ENCODE measurements at regions not wholly inside any gene's neighbourhood (a gene's known extent, or its start where the extent isn't known, plus 50 kb on each side); places are given as distances from the start of the nearest gene placed in this dataset.
A peak's percentile ranks its signal among the peaks of the same experiment; 100 is the strongest.

GRCh38 chr6:21898107-21898796 lies 304.7 kb downstream of the SOX4 start:
- Histone ChIP-seq H3K9me2 (ENCODE audit: insufficient read depth) (no peaks in the 10 kb centered on the region), H3K4me2 (ENCODE audit: unreplicated experiment) (no peak overlapping the region), H3K4me1 (ENCODE audit: insufficient read depth) (no peaks in the 10 kb centered on the region), H3K9ac (no peak overlapping the region), H3K9me3 (ENCODE audit: low read depth) (no peaks in the 10 kb centered on the region), H3K79me2 (ENCODE audit: insufficient read depth) (no peaks in the 10 kb centered on the region), H3F3A (ENCODE audit: insufficient read depth) (no peaks in the 10 kb centered on the region), H3K27me3 (replicated peaks; ENCODE audit: insufficient read depth) (no peaks in the 10 kb centered on the region), H2AFZ (no peak overlapping the region), H3K27ac (no peak overlapping the region), H4K20me1 (ENCODE audit: insufficient read depth) (no peaks in the 10 kb centered on the region), H3K36me3 (ENCODE audit: low read depth) (no peaks in the 10 kb centered on the region), H3K4me3 (no peak overlapping the region)
- TF ChIP-seq EZH2phosphoT487 (IDR thresholded peaks at IDR 0.05; ENCODE audit: insufficient read depth, low read depth) (no peak), EZH2 (IDR thresholded peaks at IDR 0.05; ENCODE audit: insufficient read depth, poor library complexity, severe bottlenecking) (no peak)
- in situ Hi-C loops (cut with MboI), result no loop called here
- WGBS, 2 experiments (ENCODE audit: low coverage in 1 of 2, low lambda C conversion rate in 2 of 2, missing lambda C conversion rate in 2 of 2), result 81 to 86% methylated on average over 5 of the region's 5 CpGs
- no peak for DNase-seq

- Histone ChIP-seq H3F3A (ENCODE audit: insufficient read depth) (no peaks in the 10 kb centered on the region), H3K4me3 (no peak overlapping the region), H3K9ac (no peak overlapping the region), H3K36me3 (ENCODE audit: low read depth) (no peaks in the 10 kb centered on the region), H3K27me3 (replicated peaks; ENCODE audit: insufficient read depth) (no peaks in the 10 kb centered on the region), H3K27ac (no peak overlapping the region), H2AFZ (no peak overlapping the region), H3K9me3 (ENCODE audit: low read depth) (no peaks in the 10 kb centered on the region), H3K4me2 (ENCODE audit: unreplicated experiment) (no peak overlapping the region), H3K4me1 (ENCODE audit: insufficient read depth) (no peaks in the 10 kb centered on the region), H3K9me2 (ENCODE audit: insufficient read depth) (no peaks in the 10 kb centered on the region), H3K79me2 (ENCODE audit: insufficient read depth) (no peaks in the 10 kb centered on the region), H4K20me1 (ENCODE audit: insufficient read depth) (no peaks in the 10 kb centered on the region)
- 93 to 94% methylated on average over 6 of the region's 6 CpGs for WGBS, 2 experiments (ENCODE audit: low coverage in 1 of 2, low lambda C conversion rate in 2 of 2, missing lambda C conversion rate in 2 of 2)
- no peak for DNase-seq
- in situ Hi-C loops (cut with MboI), result no loop called here
- TF ChIP-seq EZH2phosphoT487 (IDR thresholded peaks at IDR 0.05; ENCODE audit: insufficient read depth, low read depth) (no peak), EZH2 (IDR thresholded peaks at IDR 0.05; ENCODE audit: insufficient read depth, poor library complexity, severe bottlenecking) (no peak)
These were observed 306.2 kb downstream of the SOX4 start for GRCh38 chr6:21899708-21900107.

- no peak for TF ChIP-seq EZH2 (IDR thresholded peaks at IDR 0.05; ENCODE audit: insufficient read depth, poor library complexity, severe bottlenecking)
- no peak for TF ChIP-seq EZH2phosphoT487 (IDR thresholded peaks at IDR 0.05; ENCODE audit: insufficient read depth, low read depth)
- H3K9me3 ChIP-seq (ENCODE audit: low read depth), result no peaks in the 10 kb centered on the region
- in situ Hi-C loops (cut with MboI), result no loop called here
- H3K4me1 ChIP-seq (ENCODE audit: insufficient read depth), result no peaks in the 10 kb centered on the region
- H3F3A ChIP-seq (ENCODE audit: insufficient read depth), result no peaks in the 10 kb centered on the region
- peak; percentile 58 for DNase-seq
- H2AFZ ChIP-seq, result no peak overlapping the region
- no peaks in the 10 kb centered on the region for H3K9me2 ChIP-seq (ENCODE audit: insufficient read depth)
- H3K27me3 ChIP-seq (replicated peaks; ENCODE audit: insufficient read depth), result no peaks in the 10 kb centered on the region
- no peak overlapping the region for H3K27ac ChIP-seq
- H3K9ac ChIP-seq, result no peak overlapping the region
- no peaks in the 10 kb centered on the region for H3K36me3 ChIP-seq (ENCODE audit: low read depth)
- no peak overlapping the region for H3K4me3 ChIP-seq
- H4K20me1 ChIP-seq (ENCODE audit: insufficient read depth), result no peaks in the 10 kb centered on the region
- no peak overlapping the region for H3K4me2 ChIP-seq (ENCODE audit: unreplicated experiment)
- WGBS, 2 experiments (ENCODE audit: low coverage in 1 of 2, low lambda C conversion rate in 2 of 2, missing lambda C conversion rate in 2 of 2), result 78 to 80% methylated on average over 2 of the region's 2 CpGs
- no peaks in the 10 kb centered on the region for H3K79me2 ChIP-seq (ENCODE audit: insufficient read depth)
These were observed 307.2 kb downstream of the SOX4 start for GRCh38 chr6:21900730-21901129.

GRCh38 chr6:21902628-21903169 lies 309.1 kb downstream of the SOX4 start:
- Histone ChIP-seq H3K9ac (no peak overlapping the region), H3K4me1 (ENCODE audit: insufficient read depth) (no peaks in the 10 kb centered on the region), H3K9me2 (ENCODE audit: insufficient read depth) (no peaks in the 10 kb centered on the region), H3K79me2 (ENCODE audit: insufficient read depth) (no peaks in the 10 kb centered on the region), H3K4me2 (ENCODE audit: unreplicated experiment) (no peak overlapping the region), H3F3A (ENCODE audit: insufficient read depth) (no peaks in the 10 kb centered on the region), H3K27me3 (replicated peaks; ENCODE audit: insufficient read depth) (no peaks in the 10 kb centered on the region), H4K20me1 (ENCODE audit: insufficient read depth) (no peaks in the 10 kb centered on the region), H2AFZ (no peak overlapping the region), H3K4me3 (no peak overlapping the region), H3K9me3 (ENCODE audit: low read depth) (no peaks in the 10 kb centered on the region), H3K36me3 (ENCODE audit: low read depth) (no peaks in the 10 kb centered on the region), H3K27ac (no peak overlapping the region)
- TF ChIP-seq EZH2phosphoT487 (IDR thresholded peaks at IDR 0.05; ENCODE audit: insufficient read depth, low read depth) (no peak), EZH2 (IDR thresholded peaks at IDR 0.05; ENCODE audit: insufficient read depth, poor library complexity, severe bottlenecking) (no peak)
- WGBS, 2 experiments (ENCODE audit: low coverage in 1 of 2, low lambda C conversion rate in 2 of 2, missing lambda C conversion rate in 2 of 2), result 77 to 82% methylated on average over 7 of the region's 7 CpGs
- no peak for DNase-seq
- in situ Hi-C loops (cut with MboI), result no loop called here
